GM12878 (cell line): ENCODE measurements at regions not wholly inside any gene's neighbourhood (a gene's known extent, or its start where the extent isn't known, plus 50 kb on each side); places are given as distances from the start of the nearest gene placed in this dataset.

Experiments
- ATAC-seq: fragments of 200-7000 bp; cut with Tn5 transposase; 3 replicates; pipeline ENCODE4 v1.9.1; 2020; ENCODE audit warnings: mild to moderate bottlenecking, moderate library complexity
- BruUV-seq: library from RNA; stranded (reverse); fragments of 400-500 nt; replicated peaks from 2 replicates; lab custom pipeline; 2021; lab: Mats Ljungman, UMichigan
- CTCF ChIA-PET: fragments of 300-600 bp; sonication (Branson Sonifier 250); formaldehyde crosslinking; extraction: SDS; loops from one replicate; lab custom pipeline; 2021; ENCODE audit warnings: inconsistent platforms; lab: Yijun Ruan, JAX
- POLR2A ChIA-PET: fragments of 350-600 bp; formaldehyde crosslinking; extraction: SDS; loops from one replicate; lab custom pipeline; 2021; ENCODE audit warnings: inconsistent platforms; lab: Charles Lee
- RAD21 ChIA-PET: fragments of 300-600 bp; sonication (Branson Sonifier 250); formaldehyde crosslinking; loops from one replicate; lab custom pipeline; 2023; ENCODE audit warnings: antibody characterized with exemption; ENCODE audit not compliant: unreplicated experiment; lab: Charles Lee
- SMC1A ChIA-PET: fragments of 300-600 bp; sonication (Branson Sonifier 250); formaldehyde crosslinking; loops from one replicate; lab custom pipeline; 2023; ENCODE audit not compliant: unreplicated experiment, uncharacterized antibody; lab: Charles Lee
- DNase-seq: peaks from one replicate; pipeline ENCODE4 v3.0.0-alpha.2; 2011; ENCODE audit warnings: low read depth, low spot score
- FAIRE-seq: peaks from 3 replicates; lab custom pipeline; 2011; peaks lifted over from hg19 to GRCh38; lab: Jason Lieb, UNC
- H2AFZ ChIP-seq: 2 replicates; pipeline ENCODE4 v1.6.0; 2011; ENCODE audit warnings: low read depth, low read length, control low read depth; ENCODE audit not compliant: control insufficient read depth
- H3K27ac ChIP-seq: 2 replicates; pipeline ENCODE4 v1.5.1; 2011; ENCODE audit warnings: control low read depth; ENCODE audit not compliant: control insufficient read depth, insufficient read depth
- H3K27me3 ChIP-seq, 2 experiments: replicated peaks in 1 of 2; 2 replicates each; pipeline versions ENCODE4 v1.6.0 to v1.6.1; 2011; ENCODE audit warnings: low read length in 1 of 2; ENCODE audit not compliant: control insufficient read depth in 2 of 2, insufficient read depth in 2 of 2
- H3K36me3 ChIP-seq, 2 experiments: 2 replicates each; pipeline ENCODE4 v1.5.1; 2011; ENCODE audit warnings: low read length in 1 of 2; ENCODE audit not compliant: control insufficient read depth in 2 of 2, insufficient read depth in 2 of 2
- H3K4me1 ChIP-seq: 2 replicates; pipeline ENCODE4 v1.6.1; 2011; ENCODE audit warnings: mild to moderate bottlenecking, low read length, moderate library complexity, mixed read lengths; ENCODE audit not compliant: control insufficient read depth, insufficient read depth
- H3K4me2 ChIP-seq: 2 replicates; pipeline ENCODE4 v1.6.0; 2011; ENCODE audit warnings: control low read depth; ENCODE audit not compliant: control insufficient read depth, insufficient read depth
- H3K4me3 ChIP-seq: fragments of 200-600 bp; sonication (generic); 2 replicates; pipeline ENCODE4 v1.5.1; 2016
- H3K79me2 ChIP-seq: 2 replicates; pipeline ENCODE4 v1.6.0; 2011; ENCODE audit warnings: low read length; ENCODE audit not compliant: control insufficient read depth, insufficient read depth
- H3K9ac ChIP-seq: 2 replicates; pipeline ENCODE4 v1.8.0; 2011; ENCODE audit warnings: low read length, control low read depth, mixed read lengths; ENCODE audit not compliant: control insufficient read depth, insufficient read depth
- H3K9me3 ChIP-seq: replicated peaks from 3 replicates; pipeline ENCODE4 v1.5.1; 2011; ENCODE audit warnings: mild to moderate bottlenecking, low read length; ENCODE audit not compliant: control insufficient read depth, insufficient read depth
- H4K20me1 ChIP-seq: 2 replicates; pipeline ENCODE4 v1.6.0; 2011; ENCODE audit not compliant: control insufficient read depth, insufficient read depth
- ASH2L ChIP-seq: fragments of 300-600, 200-600 bp; sonication (generic); IDR thresholded peaks from 2 replicates; pipeline ENCODE4 v1.6.1; 2017; ENCODE audit warnings: low read depth, mild to moderate bottlenecking, borderline replicate concordance
- BCL11A ChIP-seq: IDR thresholded peaks from 2 replicates; pipeline ENCODE4 v1.6.1; 2011; ENCODE audit warnings: low read depth, low read length
- CEBPB ChIP-seq, 2 experiments: fragments of 150-350 bp in 1 of 2; IDR thresholded peaks; 2 replicates each; pipeline ENCODE4 v1.6.1; 2012 to 2014; ENCODE audit warnings: low read depth in 2 of 2, low read length in 2 of 2, borderline replicate concordance in 1 of 2, inconsistent platforms in 1 of 2
- CREM ChIP-seq: IDR thresholded peaks from 2 replicates; pipeline ENCODE4 v1.6.1; 2014; ENCODE audit warnings: antibody characterized with exemption, low read depth
- ETV6 ChIP-seq, 2 experiments: fragments of 450-650 bp in 1 of 2; IDR thresholded peaks in 1 of 2; conservative IDR thresholded peaks in 1 of 2; 2 replicates each; pipeline ENCODE4 v1.6.1; 2014; ENCODE audit warnings: antibody characterized with exemption in 1 of 2, borderline replicate concordance in 1 of 2, low read depth in 1 of 2, mild to moderate bottlenecking in 1 of 2, moderate library complexity in 1 of 2
- FOXK2 ChIP-seq: fragments of 450-650 bp; IDR thresholded peaks from 2 replicates; pipeline ENCODE4 v1.6.1; 2017; ENCODE audit warnings: mild to moderate bottlenecking, moderate library complexity
- MTA3 ChIP-seq: IDR thresholded peaks from 2 replicates; pipeline ENCODE4 v1.6.1; 2012; ENCODE audit warnings: low read length, inconsistent platforms, borderline replicate concordance
- PAX8 ChIP-seq: fragments of 450-650 bp; IDR thresholded peaks from 2 replicates; pipeline ENCODE4 v1.6.1; 2017; ENCODE audit warnings: mild to moderate bottlenecking, moderate library complexity
- SIX5 ChIP-seq: IDR thresholded peaks from 2 replicates; pipeline ENCODE4 v1.6.1; 2011; ENCODE audit warnings: mild to moderate bottlenecking, low read depth, low read length, moderate library complexity; ENCODE audit not compliant: severe bottlenecking
- SMAD1 ChIP-seq: fragments of 450-650 bp; IDR thresholded peaks from 2 replicates; pipeline ENCODE4 v1.6.1; 2018; ENCODE audit warnings: mild to moderate bottlenecking, low read depth; ENCODE audit not compliant: partially characterized antibody
- SMARCA5 ChIP-seq: fragments of 450-650 bp; IDR thresholded peaks from 2 replicates; pipeline ENCODE4 v1.6.1; 2017; ENCODE audit warnings: mild to moderate bottlenecking
- SRF ChIP-seq, 2 experiments: IDR thresholded peaks; 2 replicates each; pipeline ENCODE4 v1.6.1; 2011; ENCODE audit warnings: low read depth in 2 of 2, low read length in 2 of 2, mild to moderate bottlenecking in 1 of 2, moderate library complexity in 1 of 2
- TBL1XR1 ChIP-seq: IDR thresholded peaks from 2 replicates; pipeline ENCODE4 v1.6.1; 2012; ENCODE audit warnings: low read depth, low read length, improper control_type of control experiment
- WGBS: methylation state at CpG from one replicate; pipeline ENCODE4 v1.1.6; 2016; ENCODE audit warnings: low lambda C conversion rate; ENCODE audit not compliant: insufficient replicate concordance, insufficient coverage; ENCODE audit errors: missing lambda C conversion rate; 5-methylcytosine and 5-hydroxymethylcytosine counted together
- in situ Hi-C: fragments of 300-500 bp; cut with MboI; formaldehyde crosslinking; loops from 9 replicates; pipeline ENCODE4 v1.14.3; 2018; ENCODE audit warnings: mixed read lengths
- intact Hi-C: fragments of 100-400 bp; cut with micrococcal nuclease; formaldehyde crosslinking; loops from one replicate; pipeline ENCODE4 v1.14.2; 2022; ENCODE audit not compliant: unreplicated experiment
- TF ChIP-seq, protein P1 (sequence below): fragments of 450-650 bp; IDR thresholded peaks from 2 replicates; pipeline ENCODE4 v1.6.1; 2017; ENCODE audit warnings: mild to moderate bottlenecking, moderate library complexity

DNA sequence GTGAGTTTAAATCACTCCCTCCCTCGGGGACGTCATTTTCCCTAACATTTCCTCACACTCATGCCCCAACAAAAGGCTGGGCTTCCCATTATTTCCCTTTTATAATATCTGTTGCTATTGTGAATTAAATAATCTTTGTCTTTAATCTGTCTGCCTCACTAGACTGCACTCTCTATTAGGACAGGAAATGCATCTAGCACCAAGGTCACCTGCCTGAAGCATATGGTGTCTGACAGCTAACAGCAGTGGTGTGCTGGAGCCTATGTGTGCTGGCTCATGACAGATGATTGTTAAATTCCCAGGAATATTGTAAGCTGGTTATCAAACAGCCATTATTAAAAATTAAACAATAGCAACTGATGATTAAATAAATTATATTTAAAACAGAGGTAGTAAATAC is 237.0 kb upstream of the CEP162 start:
- CTCF ChIA-PET, result no interaction called here
- Histone ChIP-seq H3K27me3 (no peaks in the 10 kb centered on the region), H3K4me1 (no peaks in the 10 kb centered on the region), H3K36me3 (no peaks in the 10 kb centered on the region), H3K4me3 (no peak overlapping the region), H3K79me2 (no peaks in the 10 kb centered on the region), H4K20me1 (no peaks in the 10 kb centered on the region)
- no TSS peak for BruUV-seq
- FAIRE-seq (no peak), ATAC-seq (no peak)
- intact Hi-C loops, result no loop called here
- POLR2A ChIA-PET, result interaction anchor here (1.3 kb wide), 1 partner anchor 37 kb away, joined by 3 read pairs; no protein-coding TSS in a partner anchor
- in situ Hi-C loops, result no loop called here
- TF ChIP-seq CEBPB (IDR thresholded peaks at IDR 0.05; ENCODE audit: borderline replicate concordance in 1 of 2, low read depth in 2 of 2, low read length in 2 of 2), result no peak
- no peak for TF ChIP-seq ETV6 (conservative IDR thresholded peaks at IDR 0.05 in 1 of 2, IDR thresholded peaks at IDR 0.05 in 1 of 2; ENCODE audit: borderline replicate concordance in 1 of 2, low read depth in 1 of 2)
- TF ChIP-seq PAX8, result no peak
- TF ChIP-seq TBL1XR1, result no peak
- no peak for TF ChIP-seq CREM
- no peak for TF ChIP-seq SMAD1
- TF ChIP-seq SMARCA5, result no peak
- no peak for TF ChIP-seq MTA3
- no peak for TF ChIP-seq SIX5
- TF ChIP-seq SRF (IDR thresholded peaks at IDR 0.05; ENCODE audit: low read depth in 2 of 2, low read length in 2 of 2), result no peak
- TF ChIP-seq, protein P1, sequence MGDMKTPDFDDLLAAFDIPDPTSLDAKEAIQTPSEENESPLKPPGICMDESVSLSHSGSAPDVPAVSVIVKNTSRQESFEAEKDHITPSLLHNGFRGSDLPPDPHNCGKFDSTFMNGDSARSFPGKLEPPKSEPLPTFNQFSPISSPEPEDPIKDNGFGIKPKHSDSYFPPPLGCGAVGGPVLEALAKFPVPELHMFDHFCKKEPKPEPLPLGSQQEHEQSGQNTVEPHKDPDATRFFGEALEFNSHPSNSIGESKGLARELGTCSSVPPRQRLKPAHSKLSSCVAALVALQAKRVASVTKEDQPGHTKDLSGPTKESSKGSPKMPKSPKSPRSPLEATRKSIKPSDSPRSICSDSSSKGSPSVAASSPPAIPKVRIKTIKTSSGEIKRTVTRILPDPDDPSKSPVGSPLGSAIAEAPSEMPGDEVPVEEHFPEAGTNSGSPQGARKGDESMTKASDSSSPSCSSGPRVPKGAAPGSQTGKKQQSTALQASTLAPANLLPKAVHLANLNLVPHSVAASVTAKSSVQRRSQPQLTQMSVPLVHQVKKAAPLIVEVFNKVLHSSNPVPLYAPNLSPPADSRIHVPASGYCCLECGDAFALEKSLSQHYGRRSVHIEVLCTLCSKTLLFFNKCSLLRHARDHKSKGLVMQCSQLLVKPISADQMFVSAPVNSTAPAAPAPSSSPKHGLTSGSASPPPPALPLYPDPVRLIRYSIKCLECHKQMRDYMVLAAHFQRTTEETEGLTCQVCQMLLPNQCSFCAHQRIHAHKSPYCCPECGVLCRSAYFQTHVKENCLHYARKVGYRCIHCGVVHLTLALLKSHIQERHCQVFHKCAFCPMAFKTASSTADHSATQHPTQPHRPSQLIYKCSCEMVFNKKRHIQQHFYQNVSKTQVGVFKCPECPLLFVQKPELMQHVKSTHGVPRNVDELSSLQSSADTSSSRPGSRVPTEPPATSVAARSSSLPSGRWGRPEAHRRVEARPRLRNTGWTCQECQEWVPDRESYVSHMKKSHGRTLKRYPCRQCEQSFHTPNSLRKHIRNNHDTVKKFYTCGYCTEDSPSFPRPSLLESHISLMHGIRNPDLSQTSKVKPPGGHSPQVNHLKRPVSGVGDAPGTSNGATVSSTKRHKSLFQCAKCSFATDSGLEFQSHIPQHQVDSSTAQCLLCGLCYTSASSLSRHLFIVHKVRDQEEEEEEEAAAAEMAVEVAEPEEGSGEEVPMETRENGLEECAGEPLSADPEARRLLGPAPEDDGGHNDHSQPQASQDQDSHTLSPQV, result no peak
- TF ChIP-seq FOXK2, result no peak
- no peak for TF ChIP-seq BCL11A
- no peak for TF ChIP-seq ASH2L
- TF ChIP-seq, all 136 proteins: peak for 0
- 0% methylated on average over 2 of the region's 2 CpGs for WGBS
- H3K27ac ChIP-seq, result no peak overlapping the region
- ChIA-PET SMC1A (interaction anchor here (0.7 to 2.1 kb wide), 3 partner anchors 11 to 283 kb away, joined by 3 to 12 read pairs (median 4); no protein-coding TSS in a partner anchor), RAD21 (no interaction called here)
- H3K4me2 ChIP-seq, result no peak overlapping the region
- no peaks in the 10 kb centered on the region for H3K9me3 ChIP-seq
- H3K9ac ChIP-seq, result no peak overlapping the region
- DNase-seq, result no peak
- H2AFZ ChIP-seq, result no peak overlapping the region
